Activated naive CD4-positive, alpha-beta T cell treated with anti-CD3 and anti-CD28 coated beads, Interleukin-2, amount 50 U/mL, for 72 hours (primary cell): ENCODE measurements at regions not wholly inside any gene's neighbourhood (a gene's known extent, or its start where the extent isn't known, plus 50 kb on each side); places are given as distances from the start of the nearest gene placed in this dataset.

ENCODE experiments used
- ATAC-seq, 2 donors: fragments of 150-1000 bp; cut with Tn5 transposase; 2 replicates each; pipeline ENCODE4 v1.10.0; 2021; ENCODE audit warnings: mild to moderate bottlenecking in 2 of 2, moderate library complexity in 2 of 2
- DNase-seq, 2 donors: peaks; one replicate each; pipeline ENCODE4 v3.0.0; 2021 to 2022; ENCODE audit warnings: low spot score in 2 of 2
- H3K27ac Mint-ChIP-seq, 2 donors: one replicate each; pipeline ENCODE4 v1.8.0; 2022; ENCODE audit warnings: mild to moderate bottlenecking in 2 of 2, mixed read lengths in 2 of 2
- H3K36me3 Mint-ChIP-seq, 2 donors: one replicate each; pipeline ENCODE4 v1.8.0; 2022; ENCODE audit warnings: mixed read lengths in 2 of 2
- H3K9me3 Mint-ChIP-seq, 2 donors: one replicate each; pipeline ENCODE4 v1.8.0; 2022; ENCODE audit warnings: mixed read lengths in 2 of 2

DNA sequence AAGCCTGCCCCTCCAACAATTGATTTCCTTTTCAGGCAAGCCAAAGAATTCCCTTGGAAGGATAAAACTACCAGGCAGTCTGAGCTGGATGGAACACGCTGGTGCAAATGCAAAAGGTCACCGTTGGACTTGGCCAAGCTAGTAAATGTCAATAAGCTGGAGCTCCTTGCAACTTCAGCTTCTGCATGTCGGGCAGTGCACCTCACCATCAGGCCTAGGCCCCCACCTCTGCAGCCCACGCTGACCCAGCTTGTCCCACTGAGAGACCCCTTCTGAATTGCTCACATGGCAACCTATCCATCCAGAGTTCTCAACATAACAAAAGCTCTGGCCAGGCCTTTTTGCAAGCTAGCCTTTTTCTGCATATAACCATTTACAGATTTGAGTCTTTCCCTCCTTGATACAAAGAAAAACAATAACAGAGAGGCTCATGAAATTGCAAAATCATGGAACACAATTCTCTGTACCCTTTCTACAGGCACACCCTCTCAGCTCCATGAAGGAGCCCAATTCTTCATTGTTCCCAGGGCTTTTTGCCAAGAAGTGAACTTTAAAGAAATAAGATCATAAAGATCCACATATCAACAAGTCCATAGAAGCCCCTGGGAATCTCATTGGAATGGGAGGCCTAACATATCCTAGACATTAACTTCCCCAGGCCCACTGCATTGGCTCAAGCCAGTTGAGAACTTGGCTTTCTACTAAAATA, 123.9 kb upstream of the SLIT3 start:
- DNase-seq (no peak), ATAC-seq (no peak)
- Mint-ChIP-seq H3K36me3 (no peaks in the 10 kb centered on the region), H3K9me3 (no peaks in the 10 kb centered on the region), H3K27ac (no peak overlapping the region)

DNA sequence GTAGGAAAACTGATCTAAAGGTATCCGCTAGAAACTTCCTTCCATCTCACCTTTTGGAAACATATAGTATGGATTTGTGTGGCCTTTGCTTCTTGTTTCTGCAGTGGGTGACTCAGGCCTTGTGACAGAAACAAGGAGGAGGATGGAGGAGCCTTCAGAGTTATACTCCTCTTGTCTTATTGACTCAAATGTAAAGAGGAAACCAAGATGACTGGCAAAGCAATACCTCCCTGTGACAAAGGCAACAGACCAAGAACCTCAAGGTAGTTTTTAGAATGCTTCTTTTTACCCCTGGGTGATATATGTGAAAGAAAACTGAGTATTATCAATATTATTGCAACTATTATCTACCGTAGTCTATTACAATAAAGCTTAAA, 123.3 kb upstream of the SLIT3 start:
- no peak for DNase-seq
- Mint-ChIP-seq H3K36me3 (no peaks in the 10 kb centered on the region), H3K9me3 (no peaks in the 10 kb centered on the region), H3K27ac (no peak overlapping the region)
- peak in 1 of 2 donors; percentile 51 for ATAC-seq

DNA sequence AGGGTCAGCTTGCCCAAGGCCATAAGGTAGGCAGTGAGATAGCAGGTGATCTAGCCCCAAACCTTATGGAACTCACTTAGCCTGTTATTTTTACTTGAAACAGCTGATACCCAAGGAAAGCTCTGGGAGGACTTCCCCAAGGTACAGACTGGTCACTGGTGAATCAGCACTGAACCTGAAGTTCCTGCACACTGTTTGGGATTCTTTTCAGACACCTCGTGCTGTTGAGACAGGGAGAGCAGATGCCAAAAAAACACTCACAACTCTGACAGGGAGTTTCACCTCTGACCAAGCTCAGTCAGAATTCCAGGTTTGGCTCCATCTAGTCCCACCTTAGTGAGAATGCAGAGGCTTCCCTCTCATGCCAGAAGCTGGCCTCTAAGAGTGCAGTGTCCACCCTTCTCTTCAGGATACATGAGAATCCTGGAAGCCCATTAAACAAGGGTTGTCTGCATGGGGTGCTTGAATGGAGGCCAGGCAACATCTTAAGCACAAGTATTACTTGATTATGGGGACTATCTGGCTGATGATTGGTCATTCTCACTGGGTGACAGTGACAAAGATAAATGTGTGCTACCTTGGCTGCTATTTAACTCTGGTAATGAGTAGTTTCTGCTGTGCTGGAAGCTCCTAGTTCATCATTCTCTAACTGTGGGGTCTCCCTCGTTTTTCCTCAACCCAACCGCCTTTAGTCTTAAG, 122.8 kb upstream of the SLIT3 start:
- Mint-ChIP-seq H3K9me3 (no peaks in the 10 kb centered on the region), H3K36me3 (no peaks in the 10 kb centered on the region), H3K27ac (no peak overlapping the region)
- DNase-seq (no peak), ATAC-seq (no peak)

DNA sequence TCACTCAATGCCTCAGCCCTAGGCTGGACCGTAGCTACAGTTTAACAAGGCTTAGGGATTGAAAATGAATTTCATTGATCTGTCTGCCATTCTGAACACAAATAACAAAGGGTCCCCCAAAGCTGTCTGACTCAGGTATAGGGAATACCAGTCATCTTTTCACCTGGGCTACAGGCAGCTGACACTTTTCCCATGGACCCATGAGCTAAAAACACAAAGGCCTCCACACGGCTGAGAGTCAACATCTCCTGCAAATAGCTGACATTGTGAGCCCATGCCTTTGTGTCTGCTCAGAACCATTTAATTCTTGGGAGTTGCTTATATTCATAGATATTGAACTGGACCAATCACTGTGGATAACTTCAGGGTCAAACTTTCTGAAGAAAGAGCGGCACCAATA, 121.1 kb upstream of the SLIT3 start:
- no peaks in the 10 kb centered on the region for H3K9me3 Mint-ChIP-seq
- DNase-seq (no peak), ATAC-seq (no peak)
- no peak overlapping the region for H3K27ac Mint-ChIP-seq
- H3K36me3 Mint-ChIP-seq, result no peaks in the 10 kb centered on the region

DNA sequence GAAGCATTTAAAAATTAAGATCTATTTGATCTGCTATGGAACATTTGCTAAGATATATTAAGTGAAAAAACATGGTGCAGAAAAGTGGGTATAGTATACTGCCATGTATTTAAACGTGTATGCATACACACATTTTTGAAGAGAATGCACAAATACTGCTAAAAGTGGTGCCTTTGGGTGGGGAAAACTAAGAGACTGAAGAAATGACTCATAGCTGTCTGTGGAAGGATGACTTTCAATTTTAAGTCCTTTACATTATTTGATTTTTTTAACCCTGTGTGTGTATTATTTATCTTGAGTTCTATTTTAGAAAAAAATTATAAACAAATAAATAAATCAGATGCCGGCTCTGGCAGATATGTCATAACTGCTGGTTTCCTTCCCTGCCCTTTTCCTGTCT, 120.7 kb upstream of the SLIT3 start:
- no peak for ATAC-seq

DNA sequence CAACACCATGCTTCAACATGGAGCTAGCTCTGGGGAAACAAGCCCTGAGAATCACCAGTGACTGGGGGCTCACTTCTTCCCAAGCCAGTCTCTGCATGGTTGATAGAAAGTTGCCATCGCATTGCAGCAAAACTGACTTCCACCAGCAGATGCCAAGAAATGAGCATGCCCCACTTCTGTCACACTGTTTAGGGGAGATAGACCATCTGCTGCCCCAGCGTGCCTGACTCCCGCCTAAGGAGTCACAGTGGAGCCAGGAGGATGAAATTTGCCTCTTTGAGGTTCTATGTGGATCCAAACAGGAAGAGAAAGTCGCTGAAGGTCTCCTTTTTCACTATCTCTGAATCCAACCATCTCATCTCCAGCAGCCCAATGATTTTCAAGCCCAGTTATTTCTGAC, 116.7 kb upstream of the SLIT3 start:
- no peak overlapping the region for H3K27ac Mint-ChIP-seq
- H3K36me3 Mint-ChIP-seq, result no peaks in the 10 kb centered on the region
- peaks cover 0 to 4% of the 10 kb centered on the region in 2 donors for H3K9me3 Mint-ChIP-seq
- no peak for DNase-seq
- no peak for ATAC-seq

More for the DNA sequence above, 120.7 kb upstream of the SLIT3 start:
- Mint-ChIP-seq H3K9me3 (peaks cover 0 to 1% of the 10 kb centered on the region in 2 donors), H3K27ac (no peak overlapping the region), H3K36me3 (no peaks in the 10 kb centered on the region)
- DNase-seq, result no peak

DNA sequence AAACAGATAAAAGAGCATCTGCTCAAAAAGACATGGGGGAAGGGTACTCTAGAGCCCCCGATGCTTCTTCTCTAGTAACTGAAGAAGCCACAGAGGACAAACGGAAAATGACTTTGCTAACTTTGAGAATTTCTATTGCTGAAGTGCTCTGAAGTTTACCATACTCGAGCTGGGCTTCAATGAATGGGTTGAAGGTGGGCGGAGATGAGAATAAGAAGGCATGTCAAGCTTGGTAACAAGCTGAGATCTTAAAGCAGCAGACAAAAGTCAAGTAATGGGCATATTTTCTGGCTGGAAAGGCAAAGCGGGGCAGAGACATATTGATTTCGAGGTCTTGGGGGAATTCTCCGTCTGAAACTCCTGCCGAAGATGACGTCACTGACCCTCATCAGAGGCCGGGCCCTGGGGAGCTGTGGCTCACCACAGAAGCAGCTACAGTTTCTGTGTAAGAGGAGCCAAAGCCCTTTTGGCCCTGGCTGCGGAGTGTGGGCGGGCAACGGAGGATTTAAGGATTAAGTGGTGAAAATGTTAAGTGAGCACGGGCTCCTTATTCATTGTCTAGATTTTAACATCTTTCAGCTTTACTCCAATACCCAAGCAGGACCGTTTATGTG, 115.8 kb upstream of the SLIT3 start:
- peaks cover 0 to 4% of the 10 kb centered on the region in 2 donors for H3K9me3 Mint-ChIP-seq
- no peak overlapping the region for H3K27ac Mint-ChIP-seq
- DNase-seq, result no peak
- no peak for ATAC-seq
- H3K36me3 Mint-ChIP-seq, result no peaks in the 10 kb centered on the region

DNA sequence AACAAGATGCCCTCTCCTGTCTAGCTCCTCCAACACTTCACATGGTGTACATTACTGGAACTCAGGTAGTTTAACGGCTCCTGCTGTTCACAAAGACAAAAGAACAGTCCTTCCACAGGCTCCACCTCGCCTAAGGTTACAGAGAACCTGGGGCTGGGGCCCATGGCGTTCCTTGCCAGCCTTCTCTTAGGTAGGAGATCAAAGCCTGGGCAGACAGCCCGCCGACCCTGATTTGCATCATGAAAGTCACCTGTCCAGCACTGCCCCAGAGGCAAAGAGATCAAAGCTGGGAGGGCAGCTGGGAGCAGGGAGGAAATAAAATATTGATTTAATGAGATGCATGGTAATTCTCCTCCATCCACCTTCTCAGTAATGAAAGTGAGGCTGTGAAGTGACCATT, 115.0 kb upstream of the SLIT3 start:
- H3K9me3 Mint-ChIP-seq, result peaks cover 0 to 4% of the 10 kb centered on the region in 2 donors
- H3K27ac Mint-ChIP-seq, result no peak overlapping the region

DNA sequence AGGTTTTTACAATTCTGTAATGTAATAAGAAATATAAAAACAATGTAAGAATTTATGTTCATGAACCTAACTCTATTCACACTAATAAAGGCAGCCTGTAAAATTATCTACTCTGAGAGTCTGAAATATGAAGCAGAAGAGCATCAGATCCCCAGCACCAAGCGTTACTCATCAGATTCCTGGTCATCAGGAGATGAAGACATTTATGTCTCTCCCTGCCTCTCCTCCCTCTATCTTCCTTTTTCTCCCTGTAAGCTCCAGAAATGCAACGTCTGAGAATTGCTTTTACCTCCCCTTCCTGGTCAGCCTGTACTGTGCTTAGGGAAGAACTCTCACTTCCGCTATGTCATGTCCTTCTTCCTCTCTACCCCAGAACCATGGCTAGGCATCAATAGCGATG, 114.4 kb upstream of the SLIT3 start:
- H3K27ac Mint-ChIP-seq, result no peak overlapping the region
- ATAC-seq (no peak), DNase-seq (no peak)
- H3K36me3 Mint-ChIP-seq, result no peaks in the 10 kb centered on the region
- H3K9me3 Mint-ChIP-seq, result peaks cover 0 to 4% of the 10 kb centered on the region in 2 donors

More for the DNA sequence above, 115.0 kb upstream of the SLIT3 start:
- no peak for DNase-seq
- no peak for ATAC-seq
- H3K36me3 Mint-ChIP-seq, result no peaks in the 10 kb centered on the region

DNA sequence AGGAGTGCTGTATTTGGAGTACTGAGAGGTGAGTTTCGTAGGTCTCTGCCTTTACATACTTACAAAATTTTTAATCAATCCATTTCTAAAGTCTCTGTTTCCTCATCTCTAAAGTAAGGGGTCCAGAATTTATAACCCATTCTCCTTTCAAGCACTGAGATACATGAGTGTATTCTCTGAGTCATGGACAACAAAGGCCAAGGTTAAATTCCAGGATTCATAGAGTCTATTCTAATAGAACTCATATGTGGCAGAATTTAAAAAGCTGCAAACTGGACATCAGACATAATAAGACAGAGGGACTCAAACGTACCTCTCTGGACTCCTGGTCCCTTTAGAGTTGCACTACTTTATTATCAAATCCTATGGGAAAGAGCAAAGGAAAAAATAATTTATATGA, 112.5 kb upstream of the SLIT3 start:
- H3K27ac Mint-ChIP-seq, result no peak overlapping the region
- no peaks in the 10 kb centered on the region for H3K36me3 Mint-ChIP-seq
- peaks cover 0 to 4% of the 10 kb centered on the region in 2 donors for H3K9me3 Mint-ChIP-seq
- ATAC-seq (no peak), DNase-seq (no peak)

DNA sequence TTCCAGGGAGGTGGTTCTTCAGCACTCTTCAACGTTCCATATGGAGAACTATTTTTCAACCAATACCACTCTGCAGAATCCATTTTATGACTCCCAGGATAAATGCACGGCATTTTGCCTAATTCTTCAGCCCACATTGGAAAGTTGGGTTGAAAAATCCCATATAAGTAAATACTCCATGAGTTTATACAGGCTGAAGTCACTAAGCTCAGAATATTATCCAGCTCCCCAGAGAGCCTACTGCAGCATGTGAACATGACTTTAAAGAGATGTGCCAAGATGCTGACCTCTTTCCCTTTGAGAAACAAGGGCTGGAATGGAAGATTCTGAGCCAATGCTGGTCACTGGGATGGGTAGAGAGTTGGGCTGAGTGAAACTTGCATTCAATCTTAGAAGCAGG, 111.9 kb upstream of the SLIT3 start:
- no peak for ATAC-seq
- no peak for DNase-seq
- Mint-ChIP-seq H3K27ac (no peak overlapping the region), H3K36me3 (no peaks in the 10 kb centered on the region), H3K9me3 (peaks cover 0 to 4% of the 10 kb centered on the region in 2 donors)

DNA sequence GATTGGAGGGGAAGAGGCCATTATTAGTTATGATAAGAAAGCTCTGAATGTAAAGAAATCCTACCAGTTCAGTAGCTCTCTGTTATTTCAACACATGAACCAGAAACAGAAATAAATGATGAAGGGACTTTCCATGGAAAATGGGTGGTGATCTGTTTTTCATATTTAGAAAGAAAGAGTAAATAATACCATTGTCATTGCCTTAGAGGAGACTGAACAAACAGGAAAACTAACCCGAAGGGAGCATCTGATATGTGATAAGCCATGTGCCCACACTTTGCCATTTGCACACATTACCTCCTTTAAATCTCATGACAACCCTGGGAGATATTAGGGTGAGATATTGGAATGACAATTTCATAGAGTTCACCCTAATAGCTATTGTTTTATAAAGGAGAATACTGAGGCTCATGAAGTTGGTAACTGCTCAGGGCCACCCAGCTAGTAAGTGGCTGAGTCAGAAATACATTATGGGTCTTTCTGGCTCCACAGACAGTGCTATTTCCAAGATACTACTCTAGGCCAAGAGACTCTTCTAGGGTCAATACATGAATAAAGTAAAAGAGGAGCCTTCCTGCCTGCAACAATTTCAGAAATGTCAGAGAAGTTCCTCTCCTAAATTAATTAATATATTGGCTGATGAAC, 111.0 kb upstream of the SLIT3 start:
- no peaks in the 10 kb centered on the region for H3K36me3 Mint-ChIP-seq
- no peak overlapping the region for H3K27ac Mint-ChIP-seq
- DNase-seq, result no peak
- peaks cover 0 to 4% of the 10 kb centered on the region in 2 donors for H3K9me3 Mint-ChIP-seq
- ATAC-seq, result no peak

DNA sequence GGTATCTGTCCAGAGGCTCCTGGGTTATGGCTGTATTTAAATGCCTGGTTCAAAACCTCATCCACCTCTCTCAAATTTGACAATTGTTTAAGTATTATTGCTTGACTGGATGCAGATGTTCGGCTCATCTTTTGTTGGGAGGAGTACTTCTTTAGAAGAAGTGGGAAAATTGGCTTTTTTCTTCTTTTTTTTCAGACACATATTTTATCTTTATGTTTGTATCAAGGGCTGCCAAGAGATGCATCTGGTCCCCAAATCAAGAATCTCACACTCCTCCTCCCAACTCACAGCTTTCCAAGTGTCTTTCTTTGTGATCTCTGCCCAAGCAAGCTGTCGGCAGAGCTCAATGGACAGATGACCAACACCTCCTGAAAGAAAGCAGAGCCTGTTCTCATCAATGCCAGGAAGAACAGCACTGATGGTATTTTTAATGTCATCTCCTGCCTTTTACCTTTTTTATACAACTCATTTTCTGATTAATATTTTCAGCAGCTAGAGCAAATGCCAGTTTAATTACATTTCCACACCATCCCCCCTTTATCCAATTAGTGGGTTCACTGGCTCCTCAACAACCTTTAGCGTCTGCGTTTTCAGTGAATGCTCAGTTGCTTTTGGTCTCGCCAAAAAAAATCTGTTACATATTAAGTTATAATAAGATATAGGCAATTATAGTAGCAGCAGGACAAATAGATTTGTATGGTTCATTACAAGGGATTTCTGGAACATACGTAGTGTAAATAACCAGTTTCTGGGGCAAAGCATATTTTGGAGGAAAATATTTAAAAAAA, 110.3 kb upstream of the SLIT3 start:
- H3K9me3 Mint-ChIP-seq, result no peaks in the 10 kb centered on the region
- ATAC-seq, result no peak
- no peak for DNase-seq
- no peaks in the 10 kb centered on the region for H3K36me3 Mint-ChIP-seq
- no peak overlapping the region for H3K27ac Mint-ChIP-seq

DNA sequence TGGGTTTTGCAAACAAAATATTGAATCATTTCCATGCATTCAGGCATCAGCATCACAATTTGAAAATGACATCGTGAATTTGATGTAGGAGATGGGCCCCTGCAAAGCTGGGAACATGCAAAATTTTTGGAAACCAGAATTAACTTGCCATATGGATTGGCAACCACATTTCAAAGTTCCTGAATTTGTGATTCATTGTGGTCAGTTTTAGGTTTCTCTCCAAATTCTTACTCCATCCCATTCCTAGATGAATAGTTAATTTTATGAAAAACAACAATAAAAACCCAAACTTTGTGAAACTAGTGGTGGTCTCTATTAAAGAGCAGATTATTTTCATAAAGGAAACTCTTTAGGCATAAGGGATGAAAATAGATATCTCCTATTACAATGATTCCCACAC, 107.8 kb upstream of the SLIT3 start:
- Mint-ChIP-seq H3K9me3 (no peaks in the 10 kb centered on the region), H3K27ac (no peak overlapping the region), H3K36me3 (no peaks in the 10 kb centered on the region)
- ATAC-seq, result no peak
- DNase-seq, result no peak

DNA sequence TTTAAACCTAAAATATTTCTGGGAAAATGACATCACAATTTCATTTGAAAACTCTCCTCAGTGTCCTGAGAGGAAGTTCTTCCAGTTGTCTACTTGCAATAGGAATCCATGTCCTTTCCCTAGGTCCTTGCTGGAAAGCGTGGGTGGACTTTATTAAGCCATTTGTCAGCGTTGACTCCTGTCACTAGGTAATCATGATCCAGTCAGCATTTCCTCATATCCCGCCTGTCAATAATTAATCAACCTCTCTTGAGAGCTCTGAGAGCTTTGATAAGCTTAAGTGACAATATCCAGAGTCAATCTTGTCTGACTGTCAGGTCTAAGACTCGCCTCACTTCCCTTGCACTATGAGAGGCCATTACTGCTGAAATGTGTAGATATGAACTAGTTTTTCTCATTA, 107.2 kb upstream of the SLIT3 start:
- ATAC-seq, result no peak
- no peak for DNase-seq
- Mint-ChIP-seq H3K36me3 (no peaks in the 10 kb centered on the region), H3K9me3 (no peaks in the 10 kb centered on the region), H3K27ac (no peak overlapping the region)

DNA sequence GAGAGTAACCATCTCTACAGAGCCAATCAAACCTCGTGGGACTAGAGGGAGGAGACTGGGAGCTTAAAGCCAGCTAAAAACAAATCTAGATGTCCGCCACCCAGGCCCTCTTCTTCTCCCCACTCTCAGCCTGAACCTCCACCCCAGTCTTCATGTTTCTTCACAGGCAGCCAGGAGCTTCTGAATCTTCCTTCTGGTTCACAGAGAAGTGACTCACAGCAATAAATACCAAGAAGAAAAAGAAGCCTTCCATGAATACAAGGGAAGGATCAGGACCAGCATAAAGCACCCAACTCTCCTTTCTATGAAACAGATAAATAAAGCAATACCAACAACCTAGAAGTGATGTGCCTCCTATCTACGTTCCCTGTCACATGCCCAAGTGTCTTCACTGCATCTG, 103.3 kb upstream of the SLIT3 start:
- no peaks in the 10 kb centered on the region for H3K36me3 Mint-ChIP-seq
- H3K9me3 Mint-ChIP-seq, result no peaks in the 10 kb centered on the region
- ATAC-seq, result no peak
- H3K27ac Mint-ChIP-seq, result no peak overlapping the region
- no peak for DNase-seq

DNA sequence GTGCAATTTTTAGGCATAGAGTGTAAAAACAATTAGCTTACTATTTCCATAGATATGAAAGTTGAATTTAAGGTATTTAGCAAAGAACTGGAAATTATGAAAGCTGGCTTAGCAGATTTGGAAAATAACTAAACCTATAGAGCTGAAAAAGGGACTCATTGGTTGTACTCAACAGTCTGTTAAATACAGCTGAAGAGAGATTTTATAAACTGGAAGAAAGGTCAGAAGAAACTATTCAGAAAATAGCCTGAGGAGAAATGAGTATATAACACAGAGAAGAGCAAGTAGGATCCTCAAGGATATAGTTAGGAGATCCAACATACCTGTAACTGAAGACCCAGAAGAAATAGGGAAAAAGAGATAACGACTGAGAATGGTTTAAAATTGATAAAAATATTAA, 97.6 kb upstream of the SLIT3 start:
- Mint-ChIP-seq H3K36me3 (no peaks in the 10 kb centered on the region), H3K9me3 (peaks cover 4% of the 10 kb centered on the region in 2 donors), H3K27ac (no peak overlapping the region)
- DNase-seq, result no peak
- ATAC-seq, result no peak
